GM21381 (cell line): ENCODE measurements at regions not wholly inside any gene's neighbourhood (a gene's known extent, or its start where the extent isn't known, plus 50 kb on each side); places are given as distances from the start of the nearest gene placed in this dataset.
A peak's percentile ranks its signal among the peaks of the same experiment; 100 is the strongest.

Source experiments
- ATAC-seq: cut with Tn5 transposase; IDR thresholded peaks from one replicate; pipeline ENCODE4 v1.9.1; 2021; ENCODE audit warnings: mild to moderate bottlenecking, moderate library complexity; ENCODE audit not compliant: unreplicated experiment

DNA sequence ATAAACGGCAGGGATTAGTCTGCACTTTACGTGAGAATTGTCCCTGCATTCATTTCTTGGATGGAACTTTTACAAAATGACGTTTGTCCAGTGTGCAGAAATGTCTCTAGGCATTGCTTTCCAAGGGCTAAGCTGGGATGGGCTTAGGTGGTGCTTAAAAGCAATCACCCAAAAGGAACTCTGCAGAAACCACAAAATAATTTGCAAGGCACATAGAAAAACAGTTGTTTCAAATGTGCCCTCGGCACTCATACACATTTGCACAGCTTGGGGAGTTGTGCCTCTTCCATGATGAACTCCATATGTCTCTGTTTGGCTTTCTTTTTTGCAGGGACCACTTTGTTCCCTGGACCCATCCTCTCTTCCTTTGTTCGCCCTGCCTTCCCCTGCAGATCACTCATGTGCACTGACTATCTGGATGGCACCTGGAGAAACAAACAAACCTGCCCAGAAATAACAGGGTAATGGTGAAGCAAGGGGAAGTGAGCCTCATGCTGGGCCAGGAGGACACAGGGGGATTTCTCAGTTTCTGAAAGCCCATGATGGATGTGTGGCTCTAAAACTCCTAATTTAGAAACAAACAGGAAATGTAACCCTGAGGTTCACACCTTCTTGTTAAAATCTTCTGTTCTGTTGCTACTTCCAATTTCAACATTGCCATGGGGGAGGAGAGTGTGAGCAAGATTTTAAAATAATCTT is 150.2 kb downstream of the SNX19 start:
- peak; percentile 91 for ATAC-seq

DNA sequence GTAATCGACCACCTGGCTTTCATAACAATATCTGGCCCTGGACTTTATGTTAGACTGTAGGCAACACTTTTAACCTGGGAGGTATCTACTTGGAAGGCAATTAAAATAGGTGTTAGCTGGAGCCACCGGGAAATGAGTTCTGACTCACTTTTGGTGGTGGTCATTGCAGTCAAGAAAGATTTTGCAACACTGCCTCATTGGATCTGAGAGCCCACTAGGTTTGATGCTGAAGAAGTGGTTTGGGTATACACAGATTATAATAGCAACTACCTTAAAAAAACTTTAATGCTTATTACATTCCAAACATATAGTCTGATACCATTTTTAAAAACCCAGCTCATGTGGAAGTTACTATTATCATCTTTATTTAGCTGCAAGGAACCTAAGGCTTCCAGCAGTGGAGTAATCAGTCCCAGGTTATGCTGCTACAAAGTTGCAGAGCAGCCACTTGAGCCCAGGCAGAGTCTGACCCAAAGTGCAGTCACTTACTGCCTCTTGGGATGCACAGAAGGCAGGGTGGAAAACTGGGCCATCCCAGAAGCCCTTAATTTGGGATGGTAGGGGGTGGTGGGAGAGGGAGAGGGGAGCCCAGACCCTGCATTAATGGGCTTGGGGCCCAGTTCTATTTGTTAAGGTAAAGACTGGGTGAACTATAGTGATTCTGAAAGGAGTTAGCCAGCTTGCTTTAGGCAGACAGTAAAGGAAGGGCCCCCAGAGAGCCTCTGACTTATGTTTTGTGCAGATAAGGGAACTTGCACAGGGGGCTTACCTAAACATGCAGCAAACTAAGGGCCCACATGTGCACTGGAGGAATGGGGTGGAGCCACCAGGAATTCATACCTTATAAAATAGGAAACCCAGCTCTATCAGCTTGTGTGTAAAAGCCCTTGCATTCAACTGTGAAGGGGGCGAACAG is 149.4 kb downstream of the SNX19 start:
- peak; percentile 14 for ATAC-seq

DNA sequence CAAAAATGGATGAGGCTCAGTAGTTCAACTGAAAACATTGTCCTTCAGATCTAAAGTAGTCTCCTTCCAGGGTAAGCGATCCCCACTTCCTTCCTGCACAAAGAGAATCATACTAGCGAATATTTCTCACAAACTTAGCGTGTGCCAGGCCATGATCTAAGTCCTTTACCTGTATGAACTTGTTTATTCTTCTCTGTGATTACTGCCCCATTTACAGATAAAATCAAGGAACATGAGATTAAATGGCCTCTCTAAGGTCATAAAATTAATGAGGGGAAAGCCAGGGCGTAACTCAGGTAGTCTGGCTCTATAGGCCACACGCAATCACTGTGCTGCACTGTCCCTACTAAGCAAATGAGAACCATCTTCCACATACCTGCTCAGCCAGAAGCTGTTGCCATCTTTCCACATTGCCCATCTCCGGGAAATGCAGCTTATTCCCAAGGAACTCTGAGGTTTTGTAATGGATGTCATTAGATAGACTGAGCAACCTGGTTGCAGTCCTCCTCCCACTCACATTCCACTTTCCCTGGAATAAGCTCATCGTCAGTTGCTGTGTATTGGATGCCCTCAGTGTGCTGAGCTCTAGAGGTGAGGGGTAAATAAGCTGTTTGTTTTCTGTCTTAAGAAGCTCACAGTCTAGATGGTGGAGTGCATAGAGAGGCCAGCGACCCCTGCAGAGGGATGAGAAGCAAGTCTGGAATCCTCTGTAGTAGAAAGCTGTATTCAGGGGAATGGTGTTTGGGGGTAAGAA is 146.3 kb downstream of the SNX19 start:
- ATAC-seq = no peak

DNA sequence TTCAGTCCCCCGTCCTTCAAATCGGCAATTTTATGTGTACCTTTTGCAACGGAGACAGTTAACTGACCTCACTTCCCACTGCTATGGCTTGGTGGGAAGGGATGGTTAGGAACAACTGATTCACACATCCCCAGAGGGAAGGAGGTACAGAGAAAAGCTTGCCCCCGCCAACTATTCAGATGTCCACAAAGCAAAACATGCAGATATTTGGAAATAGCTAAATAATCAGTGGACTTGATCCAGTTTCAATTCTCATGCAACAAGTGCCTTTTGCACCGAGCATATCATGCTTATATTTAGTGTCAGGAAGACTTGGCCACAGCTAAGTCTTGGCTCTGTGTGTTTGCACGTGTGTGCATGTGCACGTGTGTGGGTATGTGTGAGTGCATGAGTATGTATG is 144.6 kb downstream of the SNX19 start:
- ATAC-seq = no peak

DNA sequence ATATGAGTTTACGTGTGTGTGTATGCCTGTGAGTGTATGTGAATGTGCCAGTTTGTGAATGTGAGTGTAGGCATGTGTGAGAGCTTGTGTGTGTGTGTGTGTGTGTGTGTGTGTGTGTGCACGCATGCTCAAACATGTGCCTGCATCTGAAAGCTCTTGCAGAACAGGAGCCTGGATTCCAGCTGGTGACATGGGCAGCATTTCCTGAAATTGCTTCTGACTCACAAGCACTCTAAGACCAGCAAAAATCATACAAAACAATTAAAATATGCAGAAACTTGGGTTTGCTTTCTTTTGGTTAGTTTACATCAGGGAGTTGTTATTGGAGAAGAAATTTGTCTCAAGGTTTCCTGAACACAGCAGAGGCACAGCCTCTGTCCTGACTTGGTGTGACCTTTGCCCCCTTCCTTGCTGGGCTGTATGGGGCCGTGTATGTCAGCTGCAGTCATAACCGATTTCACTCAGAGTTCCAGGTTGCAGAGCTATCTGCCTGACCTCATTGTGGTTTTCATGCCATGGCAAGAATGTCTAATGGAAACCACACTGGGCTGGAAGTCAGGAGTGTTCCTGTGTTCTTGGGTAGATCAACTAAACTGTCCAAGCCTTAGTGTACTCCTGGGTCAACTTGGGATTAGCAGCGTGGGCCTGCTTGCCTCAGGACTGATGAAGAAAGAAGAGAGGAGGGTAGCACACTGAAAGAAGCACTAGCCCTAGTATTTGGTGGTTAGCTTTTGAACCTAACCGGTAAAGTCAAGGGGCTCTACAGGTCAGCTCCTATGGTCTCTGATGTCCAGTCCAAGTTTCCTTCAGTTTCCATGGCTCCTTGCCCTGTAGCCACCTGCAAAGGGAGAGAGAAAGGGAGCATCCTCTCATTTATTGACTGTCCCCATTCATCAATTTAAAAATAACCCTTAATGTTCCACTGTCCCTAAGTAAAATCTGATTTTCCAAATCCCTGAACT is 143.7 kb downstream of the SNX19 start:
- ATAC-seq = no peak

DNA sequence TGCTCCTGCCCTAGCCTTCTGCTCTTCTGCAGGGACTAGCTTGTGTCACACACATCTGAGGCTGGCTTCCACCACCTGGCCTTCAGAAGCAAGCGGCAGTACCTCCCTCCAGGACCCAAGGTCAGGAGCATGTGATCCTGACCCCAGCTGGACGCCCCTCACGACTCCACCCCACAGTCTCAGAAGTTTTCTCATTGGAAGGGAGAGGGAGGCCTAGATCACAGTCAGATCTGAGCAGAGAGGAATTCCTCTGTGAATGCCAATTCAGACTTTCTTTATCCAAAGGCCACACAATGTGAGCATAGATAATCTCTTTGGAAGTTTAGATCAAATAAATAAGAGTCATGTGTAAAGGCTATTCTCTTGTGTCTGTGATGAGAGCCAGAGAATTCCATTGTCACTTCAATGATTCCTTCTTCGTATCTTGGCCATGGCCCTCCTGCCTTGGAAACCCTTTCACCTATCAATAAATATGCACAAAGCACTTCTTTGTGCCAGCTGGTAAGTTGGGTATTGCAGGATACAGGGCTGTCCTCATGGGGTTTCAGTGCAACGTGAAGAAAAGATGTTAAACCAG is 142.9 kb downstream of the SNX19 start:
- ATAC-seq = no peak

DNA sequence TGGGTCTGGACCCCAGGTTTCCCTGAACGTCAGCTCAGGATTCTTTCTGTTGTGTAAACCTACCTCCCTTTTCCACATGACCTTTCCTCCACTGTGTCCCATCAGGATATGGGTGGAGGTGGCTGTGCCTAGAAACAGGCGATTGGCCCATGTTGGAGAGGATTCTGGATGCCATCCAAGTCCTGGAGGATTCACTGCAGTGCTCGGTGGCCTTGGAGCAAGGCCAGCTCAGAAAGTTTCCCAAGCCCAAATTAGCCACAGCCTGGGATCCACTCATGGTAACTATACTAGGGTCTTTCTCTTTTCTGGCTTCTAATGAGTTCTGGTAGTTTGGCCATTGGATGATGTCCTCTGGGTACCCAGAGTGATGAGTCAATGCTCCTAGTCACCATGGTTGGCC is 141.6 kb downstream of the SNX19 start:
- no peak for ATAC-seq

DNA sequence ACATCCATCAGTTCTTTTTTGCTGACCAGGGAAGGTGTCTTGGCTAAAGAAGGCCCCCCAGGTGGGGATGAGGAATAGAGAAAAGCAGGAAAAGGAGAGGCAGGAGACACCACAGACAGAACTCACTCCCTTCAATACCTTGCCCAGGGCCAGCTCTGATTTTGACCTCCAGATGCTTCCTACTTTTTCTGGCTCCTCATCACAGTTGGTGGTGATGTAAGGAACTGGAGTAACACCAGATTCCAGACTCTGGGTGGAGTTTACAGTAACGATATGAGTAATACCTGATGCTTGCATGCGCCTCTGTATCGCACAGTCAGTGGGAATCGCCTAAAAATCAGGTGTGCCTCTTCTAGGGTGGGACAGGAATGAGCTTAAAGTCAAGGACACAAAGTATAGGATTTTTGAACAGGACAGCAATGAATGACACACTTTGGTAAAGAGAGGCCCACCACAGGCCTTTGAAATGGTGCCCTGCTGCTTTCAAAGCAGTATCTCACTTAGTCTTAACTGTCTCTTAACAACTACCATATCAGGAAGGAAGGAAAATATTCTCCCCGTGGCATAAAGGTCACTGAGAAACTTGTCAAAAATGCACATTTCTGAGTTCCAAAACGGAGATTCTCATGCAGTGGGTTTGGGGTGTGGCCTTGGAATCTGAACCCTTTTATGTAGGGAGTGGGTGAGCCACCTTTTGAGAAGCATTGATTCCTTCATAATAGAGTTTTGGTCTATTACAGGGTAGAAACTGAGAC is 140.8 kb downstream of the SNX19 start:
- no peak for ATAC-seq

DNA sequence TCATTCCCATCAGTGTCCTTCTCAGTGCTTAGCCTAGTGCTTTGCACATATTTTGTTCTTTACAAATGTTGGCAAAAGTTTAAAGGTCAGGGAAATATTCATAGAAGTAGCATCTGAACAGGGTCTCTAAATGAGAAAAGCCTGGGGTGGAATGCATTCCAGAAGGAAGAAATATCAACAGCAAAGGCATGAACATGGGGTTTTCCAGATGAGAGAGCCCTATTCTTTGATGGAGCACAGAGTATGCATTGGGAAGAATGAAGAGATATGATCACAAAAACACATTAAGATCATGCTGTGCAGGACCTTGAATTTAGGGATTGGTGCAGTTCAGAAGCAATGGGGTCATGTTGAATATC is 140.2 kb downstream of the SNX19 start:
- ATAC-seq = no peak

DNA sequence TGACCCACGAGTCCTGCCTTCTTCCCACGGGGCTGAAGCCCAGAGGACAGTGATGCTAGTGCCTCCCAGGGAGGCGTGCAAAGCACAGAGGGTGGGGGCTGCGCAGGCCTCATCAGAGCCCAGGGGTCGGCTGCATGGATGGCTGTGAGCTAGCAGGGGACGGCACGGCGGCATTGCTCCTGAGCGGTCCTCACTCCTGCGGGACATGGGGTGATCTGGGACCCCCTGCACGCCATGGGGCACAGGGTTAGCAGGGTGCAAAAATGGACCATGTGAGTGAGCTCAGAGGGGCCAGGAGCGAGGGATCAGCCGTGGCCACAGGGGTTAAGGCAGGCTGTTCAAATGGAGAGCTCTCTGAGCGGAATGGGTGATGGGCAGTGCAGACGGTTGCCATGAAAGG is 138.3 kb downstream of the SNX19 start:
- ATAC-seq = no peak

DNA sequence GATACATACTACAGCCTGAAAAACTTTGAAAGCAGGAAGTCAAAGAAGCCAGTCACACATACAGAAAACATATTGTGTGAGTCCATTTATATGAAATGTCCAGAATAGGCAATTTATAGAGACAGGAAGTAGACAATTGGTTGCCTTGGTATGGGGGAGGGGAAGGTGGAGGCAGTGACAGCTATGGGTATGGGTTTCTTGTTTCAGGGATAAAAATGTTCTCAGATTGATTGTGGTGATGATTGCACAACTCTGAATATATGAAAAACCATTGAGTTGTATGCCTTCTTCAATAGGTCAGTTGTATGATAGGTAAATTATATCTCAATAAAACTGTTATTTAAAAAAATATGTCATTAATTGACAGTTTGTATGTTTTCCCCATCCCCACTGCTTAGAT is 137.6 kb downstream of the SNX19 start:
- ATAC-seq = no peak

DNA sequence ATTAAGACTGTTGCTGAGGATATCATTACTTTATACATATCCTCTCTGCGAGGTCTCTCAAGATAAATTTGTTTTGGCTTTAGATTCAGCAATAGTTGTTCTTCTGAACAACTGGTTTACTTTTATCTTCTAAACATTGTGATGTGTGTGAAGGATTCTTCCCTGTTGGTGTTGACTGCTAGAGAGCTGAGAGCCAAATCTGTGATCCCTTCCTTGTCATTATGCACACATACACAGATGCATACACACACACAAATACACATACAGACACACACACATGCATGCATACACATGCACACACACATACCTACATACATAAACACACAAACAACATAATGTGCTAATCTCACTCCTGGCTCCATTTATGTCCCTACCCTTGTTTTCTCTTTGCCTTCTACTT is 137.0 kb downstream of the SNX19 start:
- no peak for ATAC-seq

DNA sequence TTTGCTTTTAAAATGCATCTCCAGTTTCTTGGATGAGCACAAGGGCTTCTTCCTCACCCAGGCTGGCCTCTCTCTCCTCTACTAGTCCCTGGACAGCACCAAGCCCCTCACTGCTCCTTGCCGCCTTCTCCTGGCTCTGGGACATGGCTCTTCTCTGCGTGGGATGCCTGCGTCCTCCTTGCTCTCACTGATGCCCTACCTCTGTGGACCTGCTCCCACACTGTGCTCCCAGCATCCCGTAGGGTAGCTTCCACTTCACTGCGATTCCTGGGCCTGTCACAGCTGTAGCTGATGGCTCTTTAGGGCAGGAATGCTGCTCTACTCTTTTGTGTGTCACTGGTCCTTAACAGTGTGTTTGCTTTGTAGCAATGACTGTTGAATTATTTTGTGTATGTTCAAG is 136.3 kb downstream of the SNX19 start:
- ATAC-seq = no peak

DNA sequence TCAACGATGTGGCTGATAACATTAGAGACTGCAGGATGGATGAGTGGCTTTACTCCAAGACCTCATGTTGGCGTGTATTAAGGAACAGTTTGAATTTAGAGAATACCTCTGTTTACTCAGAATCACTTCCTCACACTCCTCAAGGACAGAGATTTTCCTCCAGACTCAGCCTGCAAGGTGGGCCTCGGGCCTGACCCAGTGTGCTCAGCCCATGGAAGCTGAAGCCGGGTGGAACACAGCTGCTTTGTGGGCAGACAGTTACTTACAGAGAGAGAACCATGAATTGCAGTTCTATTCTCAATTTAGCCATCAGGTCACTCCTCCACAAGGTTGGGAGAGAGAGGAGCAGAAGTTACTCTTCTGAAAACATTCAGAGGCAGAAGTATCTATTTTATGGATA is 135.8 kb downstream of the SNX19 start:
- ATAC-seq = no peak

DNA sequence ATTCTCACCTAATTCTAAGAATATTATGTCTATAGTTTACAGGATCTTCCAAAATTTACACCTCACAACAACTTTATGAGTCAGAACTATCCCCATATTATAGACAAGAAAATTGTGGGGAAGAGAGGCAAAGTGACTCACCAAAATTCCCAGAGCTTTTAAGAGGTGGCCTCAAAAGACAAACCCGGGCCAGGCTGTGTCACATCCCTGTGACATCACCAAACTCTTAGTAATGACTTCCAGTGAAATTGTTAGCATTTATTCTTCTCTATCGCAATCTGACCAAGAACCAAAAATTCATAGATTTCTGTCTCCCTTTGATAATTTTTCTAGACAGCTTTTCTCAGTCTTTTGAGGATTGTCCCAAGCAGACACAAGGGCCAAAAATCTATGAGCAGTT is 134.3 kb downstream of the SNX19 start:
- no peak for ATAC-seq

DNA sequence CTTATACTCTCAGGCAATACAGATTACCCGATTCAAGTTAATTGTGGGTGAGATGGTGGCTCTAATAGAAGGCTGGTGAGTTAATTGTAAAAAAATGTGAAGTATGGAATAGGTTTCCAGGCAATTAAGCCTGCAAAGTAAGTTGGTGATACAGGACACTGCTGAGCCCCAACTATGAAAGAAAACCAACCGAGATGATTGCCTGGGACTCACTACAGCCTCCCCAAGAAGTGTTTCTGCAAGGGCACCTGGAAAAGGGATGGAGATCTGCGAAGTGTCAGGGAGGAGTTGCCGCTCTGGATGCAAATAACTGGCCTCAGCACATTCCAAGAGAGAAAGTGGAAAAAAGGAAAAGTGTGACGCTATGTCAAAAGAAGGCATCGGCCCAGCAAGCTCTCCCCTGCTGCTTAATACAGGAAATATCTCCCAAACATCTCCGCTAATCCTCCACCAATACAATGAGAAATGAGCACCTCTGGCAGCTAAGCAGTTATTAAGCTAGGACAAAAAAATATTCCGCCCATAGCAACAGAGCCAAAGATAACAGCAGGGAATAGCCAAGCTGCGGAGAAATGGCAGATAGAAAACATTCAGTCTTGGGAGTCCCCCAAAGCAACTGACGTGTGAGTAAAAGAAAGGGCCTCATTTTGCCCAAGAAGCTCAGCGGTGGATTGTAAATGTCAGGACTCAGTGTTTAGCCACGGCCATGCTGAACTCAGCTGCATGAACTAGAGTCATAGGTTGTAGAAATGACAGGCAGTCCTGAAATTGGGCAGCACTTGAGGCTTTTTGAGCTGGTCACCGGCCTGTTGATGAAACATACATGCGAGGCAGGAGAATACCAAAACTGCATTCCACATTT is 133.7 kb downstream of the SNX19 start:
- ATAC-seq = no peak

DNA sequence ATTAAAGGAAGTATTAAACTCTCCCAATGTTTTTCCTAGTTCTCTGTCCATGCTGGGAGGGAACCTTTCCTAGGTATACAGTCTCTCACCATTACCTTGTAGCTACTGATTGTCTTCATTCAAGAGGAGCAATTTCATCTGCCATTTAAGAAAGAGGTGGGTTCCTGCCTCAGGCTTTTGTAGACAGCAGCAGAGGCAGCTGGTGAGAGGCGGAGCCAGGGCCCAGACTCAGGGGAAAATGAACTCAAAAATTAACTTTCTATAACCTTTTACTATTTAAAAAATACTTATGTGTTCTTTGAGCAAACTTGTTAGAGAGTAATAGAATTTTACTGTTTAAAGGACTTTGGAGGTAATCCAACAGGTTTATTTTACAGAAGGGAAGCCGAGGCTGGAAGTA is 133.0 kb downstream of the SNX19 start:
- no peak for ATAC-seq

DNA sequence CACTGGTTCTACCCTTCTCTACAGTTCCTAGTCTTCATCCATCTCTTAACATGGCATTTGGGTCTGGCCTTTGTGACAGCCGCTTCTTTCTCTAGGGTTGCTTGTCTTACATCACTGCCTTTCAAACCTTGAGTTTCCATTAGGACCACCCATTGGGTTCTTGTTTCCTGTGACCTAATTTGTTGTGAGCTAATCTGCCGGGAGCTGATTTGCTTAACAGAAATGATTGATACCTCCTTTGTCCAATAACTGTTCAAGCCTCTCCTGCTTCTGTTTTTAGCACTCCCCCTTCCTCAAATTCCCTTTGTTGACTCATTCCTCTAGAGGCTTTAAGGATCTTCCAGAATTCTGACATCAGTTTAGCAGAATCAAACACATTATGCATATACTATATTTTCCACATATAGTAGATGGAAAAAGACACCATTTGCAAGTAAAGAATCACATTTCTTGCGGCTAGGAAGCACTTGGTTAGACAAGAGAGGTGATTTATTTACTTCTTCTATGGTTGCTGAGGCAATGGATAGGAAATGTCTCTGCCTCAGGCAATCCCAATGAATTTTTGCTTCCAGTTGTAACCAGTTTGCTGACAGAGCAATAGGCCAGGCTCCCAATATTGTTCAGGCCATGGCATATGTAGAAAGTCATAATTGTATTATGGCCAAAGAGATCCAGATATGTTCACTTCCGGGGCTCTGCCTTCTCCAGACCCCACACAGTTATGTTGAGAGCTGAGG is 130.7 kb downstream of the SNX19 start:
- no peak for ATAC-seq
